ENCODE measurements at regions not wholly inside any gene's neighbourhood (a gene's known extent, or its start where the extent isn't known, plus 50 kb on each side); places are given as distances from the start of the nearest gene placed in this dataset.

DNA sequence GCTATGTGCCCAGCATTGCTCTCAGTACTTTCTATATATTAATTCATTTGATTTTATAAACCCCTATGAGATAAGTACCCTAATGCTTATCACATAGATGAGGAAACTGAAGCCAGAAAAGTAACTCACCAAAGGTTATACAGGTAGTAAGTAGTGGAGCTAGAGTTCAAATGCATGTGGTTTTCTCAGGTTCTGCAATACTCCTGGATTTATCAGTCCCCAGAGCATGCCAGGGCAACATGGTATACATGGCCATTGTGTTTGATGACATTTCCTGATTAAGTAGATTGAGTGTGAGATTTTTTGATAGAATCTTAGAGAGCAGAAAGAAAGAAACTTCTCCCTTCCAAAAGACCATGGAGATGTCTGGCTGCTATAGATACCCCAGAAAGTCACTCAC lies 233.1 kb downstream of the IKZF2 start:
- POLR2A ChIA-PET (ENCODE audit: low non-redundant PET) = no interaction called here
- H3K27ac ChIP-seq = no peak overlapping the region
- CTCF ChIA-PET = no interaction called here
- DNase-seq (ENCODE audit: low spot score) = no peak
- TF ChIP-seq, protein P1, sequence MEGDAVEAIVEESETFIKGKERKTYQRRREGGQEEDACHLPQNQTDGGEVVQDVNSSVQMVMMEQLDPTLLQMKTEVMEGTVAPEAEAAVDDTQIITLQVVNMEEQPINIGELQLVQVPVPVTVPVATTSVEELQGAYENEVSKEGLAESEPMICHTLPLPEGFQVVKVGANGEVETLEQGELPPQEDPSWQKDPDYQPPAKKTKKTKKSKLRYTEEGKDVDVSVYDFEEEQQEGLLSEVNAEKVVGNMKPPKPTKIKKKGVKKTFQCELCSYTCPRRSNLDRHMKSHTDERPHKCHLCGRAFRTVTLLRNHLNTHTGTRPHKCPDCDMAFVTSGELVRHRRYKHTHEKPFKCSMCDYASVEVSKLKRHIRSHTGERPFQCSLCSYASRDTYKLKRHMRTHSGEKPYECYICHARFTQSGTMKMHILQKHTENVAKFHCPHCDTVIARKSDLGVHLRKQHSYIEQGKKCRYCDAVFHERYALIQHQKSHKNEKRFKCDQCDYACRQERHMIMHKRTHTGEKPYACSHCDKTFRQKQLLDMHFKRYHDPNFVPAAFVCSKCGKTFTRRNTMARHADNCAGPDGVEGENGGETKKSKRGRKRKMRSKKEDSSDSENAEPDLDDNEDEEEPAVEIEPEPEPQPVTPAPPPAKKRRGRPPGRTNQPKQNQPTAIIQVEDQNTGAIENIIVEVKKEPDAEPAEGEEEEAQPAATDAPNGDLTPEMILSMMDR (conservative IDR thresholded peaks at IDR 0.05; ENCODE audit: low read depth) = no peak

- no peak overlapping the region for H3K27ac ChIP-seq
- POLR2A ChIA-PET (ENCODE audit: low non-redundant PET) = no interaction called here
- TF ChIP-seq, protein P1 (conservative IDR thresholded peaks at IDR 0.05; ENCODE audit: low read depth) = no peak
- no peak for DNase-seq (ENCODE audit: low spot score)
- CTCF ChIA-PET = no interaction called here
Observed at GRCh38 chr2:212915121-212915782, 236.2 kb downstream of the IKZF2 start.

DNA sequence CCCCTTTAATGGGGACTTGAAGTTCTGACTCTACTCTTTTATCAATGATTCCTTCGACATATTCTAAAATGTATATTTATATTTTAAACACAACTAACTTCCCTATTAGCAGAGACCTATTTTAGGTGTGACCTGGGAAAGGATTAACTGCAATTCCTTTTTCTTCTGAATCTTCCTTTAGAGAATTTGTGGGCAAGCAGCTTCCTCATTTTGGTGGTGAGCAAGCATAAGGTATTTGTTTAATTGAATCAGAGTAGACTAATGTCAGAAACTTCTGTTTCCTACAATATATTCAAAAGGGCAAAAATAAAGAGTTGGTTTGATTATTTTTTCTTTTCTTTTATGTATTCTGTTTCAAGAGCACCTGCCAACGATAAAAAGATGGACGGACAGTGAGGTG lies 237.0 kb downstream of the IKZF2 start:
- ChIA-PET CTCF (no interaction called here), POLR2A (ENCODE audit: low non-redundant PET) (no interaction called here)
- H3K27ac ChIP-seq = no peak overlapping the region
- DNase-seq (ENCODE audit: low spot score) = no peak
- TF ChIP-seq, protein P1 (conservative IDR thresholded peaks at IDR 0.05; ENCODE audit: low read depth) = no peak

DNA sequence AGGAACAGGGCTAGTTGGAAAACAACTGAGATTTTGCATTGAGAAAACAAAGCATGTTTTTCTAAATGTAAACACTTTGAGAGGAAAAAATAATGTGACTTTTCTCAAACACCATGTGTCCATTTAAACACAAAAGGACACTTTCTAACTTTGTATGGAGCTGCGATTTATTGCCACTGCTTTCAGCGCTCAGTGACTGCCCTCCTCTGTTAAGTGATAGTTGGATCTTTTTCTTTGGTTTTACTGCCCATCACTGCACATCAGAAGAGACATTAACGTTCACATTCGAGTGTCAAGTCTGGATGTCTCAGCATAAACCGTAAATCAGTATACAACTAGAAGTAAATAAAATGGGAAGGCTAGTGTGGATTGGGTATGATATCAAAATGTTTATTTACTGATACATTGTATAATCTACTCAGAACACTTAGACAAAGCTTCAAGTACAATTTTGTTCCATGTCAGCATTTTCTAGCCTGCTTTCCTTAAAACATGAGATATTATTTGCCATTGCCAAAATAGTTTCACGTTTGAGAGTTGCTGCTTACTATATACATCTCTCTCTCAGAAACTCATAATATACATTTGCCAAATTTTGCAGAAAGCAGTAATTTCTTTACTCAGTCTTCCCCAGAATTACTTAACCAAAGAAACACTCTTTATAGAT lies 237.6 kb downstream of the IKZF2 start:
- H3K27ac ChIP-seq = no peak overlapping the region
- POLR2A ChIA-PET (ENCODE audit: low non-redundant PET) = no interaction called here
- DNase-seq (ENCODE audit: low spot score) = no peak
- CTCF ChIA-PET = no interaction called here
- TF ChIP-seq, protein P1 (conservative IDR thresholded peaks at IDR 0.05; ENCODE audit: low read depth) = no peak

DNA sequence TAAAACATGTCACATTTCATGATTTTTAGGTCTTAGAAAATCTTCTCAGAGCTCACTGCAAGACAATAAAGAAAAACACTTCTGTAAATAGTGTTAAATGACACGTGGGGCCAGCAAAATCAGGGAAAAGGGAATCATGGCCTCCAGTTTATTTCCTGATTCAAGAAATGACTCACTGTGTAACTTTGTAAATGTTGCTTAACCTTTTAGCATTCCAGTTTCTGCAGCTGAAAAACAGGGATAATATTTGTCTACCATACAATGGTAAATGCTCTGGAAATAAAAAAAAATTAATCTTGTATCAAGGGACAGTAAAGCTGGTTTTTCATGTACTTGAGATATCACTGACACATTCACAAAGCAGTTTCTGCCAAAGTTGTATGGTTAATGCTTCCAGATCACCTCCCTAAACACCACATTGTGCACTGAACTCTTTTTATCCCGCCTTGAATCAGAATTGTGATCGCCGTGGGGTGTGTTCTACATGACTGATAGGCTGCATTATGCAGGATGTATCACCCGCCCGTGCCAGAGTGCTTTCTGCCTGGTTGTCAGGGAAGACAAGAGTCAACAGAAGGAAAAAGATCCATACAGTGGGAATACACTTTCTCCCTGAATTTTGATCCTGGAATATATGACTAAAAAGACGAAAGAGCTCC lies 238.8 kb downstream of the IKZF2 start:
- CTCF ChIA-PET = no interaction called here
- POLR2A ChIA-PET (ENCODE audit: low non-redundant PET) = no interaction called here
- TF ChIP-seq, protein P1 (conservative IDR thresholded peaks at IDR 0.05; ENCODE audit: low read depth) = no peak
- no peak overlapping the region for H3K27ac ChIP-seq
- peak; percentile 82 for DNase-seq (ENCODE audit: low spot score)

- ChIA-PET POLR2A (ENCODE audit: low non-redundant PET) (no interaction called here), CTCF (no interaction called here)
- TF ChIP-seq, protein P1 (conservative IDR thresholded peaks at IDR 0.05; ENCODE audit: low read depth) = no peak
- no peak for DNase-seq (ENCODE audit: low spot score)
- H3K27ac ChIP-seq = no peak overlapping the region
Observed at GRCh38 chr2:212911011-212911410, 240.4 kb downstream of the IKZF2 start.

Data from RWPE1 (cell line).